ENCODE measurements at regions not wholly inside any gene's neighbourhood (a gene's known extent, or its start where the extent isn't known, plus 50 kb on each side); places are given as distances from the start of the nearest gene placed in this dataset.

DNA sequence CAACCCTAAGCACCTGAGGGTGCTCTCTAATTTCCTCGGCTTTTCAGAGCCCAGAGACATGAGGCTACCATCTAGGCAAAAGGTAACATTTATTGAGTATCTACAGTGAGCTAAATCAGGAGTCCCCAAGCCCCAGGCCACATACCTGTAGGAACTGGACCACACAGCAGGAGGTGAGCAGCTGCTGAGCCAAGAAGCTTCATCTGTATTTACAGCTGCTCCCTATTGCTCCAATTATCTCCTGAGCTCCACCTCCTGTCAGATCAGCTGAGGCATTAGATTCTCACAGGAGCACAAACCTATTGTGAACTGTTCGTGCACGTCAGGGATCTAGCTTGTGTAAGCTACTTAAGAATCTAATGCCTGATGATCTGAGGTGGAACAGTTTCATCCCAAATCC, 70.2 kb downstream of the RND3 start:
- Histone ChIP-seq H3K9ac (ENCODE audit: insufficient read depth, low read length) (no peak overlapping the region), H3K36me3 (ENCODE audit: control insufficient read depth, insufficient read depth, low read length) (no peaks in the 10 kb centered on the region), H3K27me3 (ENCODE audit: control insufficient read depth, insufficient read depth, low read length) (no peaks in the 10 kb centered on the region), H2AFZ (ENCODE audit: low read length) (no peak overlapping the region), H3K4me2 (ENCODE audit: extremely low read depth, insufficient read depth, low read length) (no peak overlapping the region), H3K4me3 (replicated peaks in 1 of 4; ENCODE audit: control extremely low read depth in 1 of 4, insufficient read depth in 1 of 4, low read depth in 3 of 4, low read length in 4 of 4) (no peak overlapping the region), H3K79me2 (ENCODE audit: control insufficient read depth, insufficient read depth, low read length) (no peaks in the 10 kb centered on the region), H3K27ac (ENCODE audit: insufficient read depth, low read length) (no peak overlapping the region), H4K20me1 (ENCODE audit: control insufficient read depth, extremely low read depth, insufficient read depth, low read length) (no peaks in the 10 kb centered on the region), H3K4me1 (ENCODE audit: control insufficient read depth, extremely low read depth, insufficient read depth, low read length) (no peaks in the 10 kb centered on the region), H3K9me3 (ENCODE audit: control insufficient read depth, insufficient read depth, low read depth, low read length) (no peaks in the 10 kb centered on the region)
- no peak for DNase-seq (ENCODE audit: low read depth in 2 of 2)
- no peak for TF ChIP-seq CTCF (conservative IDR thresholded peaks at IDR 0.05 in 1 of 2, IDR thresholded peaks at IDR 0.05 in 1 of 2; ENCODE audit: low read depth in 1 of 2, low read length in 2 of 2)
- no peak for TF ChIP-seq EZH2 (IDR thresholded peaks at IDR 0.05; ENCODE audit: low read length, missing control alignments)

DNA sequence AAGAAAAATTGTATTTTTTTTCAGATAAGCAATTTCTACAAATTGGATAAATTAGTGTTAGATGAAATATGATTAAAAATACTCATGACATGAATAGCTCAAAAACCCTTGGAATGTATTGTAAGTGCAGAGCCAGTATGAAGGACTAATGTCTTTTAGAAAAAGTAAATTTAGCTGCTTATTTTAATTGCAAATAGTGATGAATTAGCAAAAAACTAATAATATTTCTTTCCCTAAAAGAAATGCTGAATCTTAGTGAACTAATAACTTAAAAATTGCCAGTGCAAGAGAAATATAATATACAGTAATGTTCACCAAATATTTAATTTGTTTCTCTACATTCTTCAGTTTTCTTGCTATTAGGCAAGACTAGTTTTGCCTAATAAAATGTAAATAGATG, 72.4 kb downstream of the RND3 start:
- Histone ChIP-seq H3K4me1 (ENCODE audit: control insufficient read depth, extremely low read depth, insufficient read depth, low read length) (no peaks in the 10 kb centered on the region), H3K36me3 (ENCODE audit: control insufficient read depth, insufficient read depth, low read length) (no peaks in the 10 kb centered on the region), H2AFZ (ENCODE audit: low read length) (no peak overlapping the region), H3K27me3 (ENCODE audit: control insufficient read depth, insufficient read depth, low read length) (no peaks in the 10 kb centered on the region), H3K9ac (ENCODE audit: insufficient read depth, low read length) (no peak overlapping the region), H3K9me3 (ENCODE audit: control insufficient read depth, insufficient read depth, low read depth, low read length) (no peaks in the 10 kb centered on the region), H3K4me3 (replicated peaks in 1 of 4; ENCODE audit: control extremely low read depth in 1 of 4, insufficient read depth in 1 of 4, low read depth in 3 of 4, low read length in 4 of 4) (no peak overlapping the region), H3K4me2 (ENCODE audit: extremely low read depth, insufficient read depth, low read length) (no peak overlapping the region), H3K27ac (ENCODE audit: insufficient read depth, low read length) (no peak overlapping the region), H3K79me2 (ENCODE audit: control insufficient read depth, insufficient read depth, low read length) (no peaks in the 10 kb centered on the region), H4K20me1 (ENCODE audit: control insufficient read depth, extremely low read depth, insufficient read depth, low read length) (no peaks in the 10 kb centered on the region)
- TF ChIP-seq EZH2 (IDR thresholded peaks at IDR 0.05; ENCODE audit: low read length, missing control alignments) (no peak), CTCF (conservative IDR thresholded peaks at IDR 0.05 in 1 of 2, IDR thresholded peaks at IDR 0.05 in 1 of 2; ENCODE audit: low read depth in 1 of 2, low read length in 2 of 2) (no peak)
- no peak for DNase-seq (ENCODE audit: low read depth in 2 of 2)

- Histone ChIP-seq H4K20me1 (ENCODE audit: control insufficient read depth, extremely low read depth, insufficient read depth, low read length) (no peaks in the 10 kb centered on the region), H3K9ac (ENCODE audit: insufficient read depth, low read length) (no peak overlapping the region), H3K9me3 (ENCODE audit: control insufficient read depth, insufficient read depth, low read depth, low read length) (no peaks in the 10 kb centered on the region), H3K79me2 (ENCODE audit: control insufficient read depth, insufficient read depth, low read length) (no peaks in the 10 kb centered on the region), H3K27me3 (ENCODE audit: control insufficient read depth, insufficient read depth, low read length) (no peaks in the 10 kb centered on the region), H3K36me3 (ENCODE audit: control insufficient read depth, insufficient read depth, low read length) (no peaks in the 10 kb centered on the region), H3K4me2 (ENCODE audit: extremely low read depth, insufficient read depth, low read length) (no peak overlapping the region), H2AFZ (ENCODE audit: low read length) (no peak overlapping the region), H3K27ac (ENCODE audit: insufficient read depth, low read length) (no peak overlapping the region), H3K4me3 (replicated peaks in 1 of 4; ENCODE audit: control extremely low read depth in 1 of 4, insufficient read depth in 1 of 4, low read depth in 3 of 4, low read length in 4 of 4) (no peak overlapping the region), H3K4me1 (ENCODE audit: control insufficient read depth, extremely low read depth, insufficient read depth, low read length) (no peaks in the 10 kb centered on the region)
- DNase-seq (ENCODE audit: low read depth in 2 of 2): no peak
- TF ChIP-seq CTCF (conservative IDR thresholded peaks at IDR 0.05 in 1 of 2, IDR thresholded peaks at IDR 0.05 in 1 of 2; ENCODE audit: low read depth in 1 of 2, low read length in 2 of 2): no peak
- TF ChIP-seq EZH2 (IDR thresholded peaks at IDR 0.05; ENCODE audit: low read length, missing control alignments): no peak
Measured at GRCh38 chr2:150413910-150414309, 73.6 kb downstream of the RND3 start.

Data from fibroblast of lung (primary cell).